ENCODE measurements at regions not wholly inside any gene's neighbourhood (a gene's known extent, or its start where the extent isn't known, plus 50 kb on each side); places are given as distances from the start of the nearest gene placed in this dataset.

DNA sequence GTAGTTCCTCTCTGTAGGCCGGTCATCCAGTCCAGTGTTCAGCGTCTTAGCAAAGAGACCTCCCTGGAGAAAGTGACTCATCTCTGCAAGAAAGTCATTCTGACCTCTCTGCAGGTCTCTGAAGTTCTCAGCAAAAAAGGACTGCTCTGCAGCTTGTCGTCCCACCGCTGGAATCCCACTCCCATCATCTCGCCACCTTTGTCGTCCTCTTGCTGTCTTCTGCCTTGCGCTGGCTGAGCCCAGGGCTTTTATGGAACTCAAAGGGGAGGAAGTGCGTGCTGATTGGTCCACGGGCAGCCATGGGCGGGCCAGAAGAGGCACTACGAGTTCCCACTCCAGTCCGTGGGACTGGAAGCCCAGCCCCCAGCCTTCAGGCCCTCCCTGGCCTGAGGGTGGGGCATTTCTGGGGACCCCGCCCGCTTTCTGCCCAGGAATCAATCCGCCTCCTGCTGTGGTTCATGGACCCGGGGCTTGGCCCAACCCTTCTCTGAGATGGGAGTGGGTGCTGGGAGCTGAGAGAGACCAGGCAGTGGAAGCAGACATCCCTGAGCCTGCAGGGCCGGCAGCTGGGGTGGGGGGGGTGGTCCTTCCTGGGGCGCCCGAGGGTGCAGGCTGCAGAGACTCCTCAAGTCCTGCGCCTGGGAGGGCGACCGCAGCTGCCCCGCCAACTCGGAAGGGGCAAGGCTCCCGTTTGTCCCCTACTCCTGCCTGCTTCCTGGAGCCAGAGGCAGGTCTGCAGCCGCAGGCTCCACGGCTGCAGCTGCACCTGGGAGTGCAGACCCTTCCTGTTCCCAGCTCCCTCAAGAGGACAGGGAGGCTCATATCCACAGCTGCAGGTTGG is 660.7 kb upstream of the RAB6C start:
- 79% methylated on average over 27 of the region's 27 CpGs for WGBS
- Histone ChIP-seq H3K4me3 (ENCODE audit: low read depth in 1 of 3, low read length in 3 of 3) (no peak overlapping the region), H3K36me3 (ENCODE audit: control insufficient read depth in 4 of 4, insufficient read depth in 3 of 4, low read depth in 1 of 4, low read length in 3 of 4) (no peaks in the 10 kb centered on the region), H3K27me3 (ENCODE audit: control insufficient read depth in 4 of 4, insufficient read depth in 4 of 4, low read length in 3 of 4) (no peaks in the 10 kb centered on the region), H3K9me3 (ENCODE audit: control insufficient read depth in 4 of 4, low read length in 3 of 4) (peaks cover 0 to 1% (median 0%) of the 10 kb centered on the region in 4 donors), H3K4me1 (ENCODE audit: control insufficient read depth in 4 of 4, insufficient read depth in 4 of 4, low read length in 3 of 4) (no peaks in the 10 kb centered on the region), H3K9ac (ENCODE audit: low read depth in 1 of 2, low read length in 2 of 2) (no peak overlapping the region), H3K27ac (ENCODE audit: low read depth in 1 of 2, low read length in 2 of 2) (no peak overlapping the region)
- DNase-seq (ENCODE audit: low spot score), result no peak
- TF ChIP-seq, protein P1, sequence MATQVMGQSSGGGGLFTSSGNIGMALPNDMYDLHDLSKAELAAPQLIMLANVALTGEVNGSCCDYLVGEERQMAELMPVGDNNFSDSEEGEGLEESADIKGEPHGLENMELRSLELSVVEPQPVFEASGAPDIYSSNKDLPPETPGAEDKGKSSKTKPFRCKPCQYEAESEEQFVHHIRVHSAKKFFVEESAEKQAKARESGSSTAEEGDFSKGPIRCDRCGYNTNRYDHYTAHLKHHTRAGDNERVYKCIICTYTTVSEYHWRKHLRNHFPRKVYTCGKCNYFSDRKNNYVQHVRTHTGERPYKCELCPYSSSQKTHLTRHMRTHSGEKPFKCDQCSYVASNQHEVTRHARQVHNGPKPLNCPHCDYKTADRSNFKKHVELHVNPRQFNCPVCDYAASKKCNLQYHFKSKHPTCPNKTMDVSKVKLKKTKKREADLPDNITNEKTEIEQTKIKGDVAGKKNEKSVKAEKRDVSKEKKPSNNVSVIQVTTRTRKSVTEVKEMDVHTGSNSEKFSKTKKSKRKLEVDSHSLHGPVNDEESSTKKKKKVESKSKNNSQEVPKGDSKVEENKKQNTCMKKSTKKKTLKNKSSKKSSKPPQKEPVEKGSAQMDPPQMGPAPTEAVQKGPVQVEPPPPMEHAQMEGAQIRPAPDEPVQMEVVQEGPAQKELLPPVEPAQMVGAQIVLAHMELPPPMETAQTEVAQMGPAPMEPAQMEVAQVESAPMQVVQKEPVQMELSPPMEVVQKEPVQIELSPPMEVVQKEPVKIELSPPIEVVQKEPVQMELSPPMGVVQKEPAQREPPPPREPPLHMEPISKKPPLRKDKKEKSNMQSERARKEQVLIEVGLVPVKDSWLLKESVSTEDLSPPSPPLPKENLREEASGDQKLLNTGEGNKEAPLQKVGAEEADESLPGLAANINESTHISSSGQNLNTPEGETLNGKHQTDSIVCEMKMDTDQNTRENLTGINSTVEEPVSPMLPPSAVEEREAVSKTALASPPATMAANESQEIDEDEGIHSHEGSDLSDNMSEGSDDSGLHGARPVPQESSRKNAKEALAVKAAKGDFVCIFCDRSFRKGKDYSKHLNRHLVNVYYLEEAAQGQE (IDR thresholded peaks at IDR 0.05), result no peak
- no peak for TF ChIP-seq HNF4G (IDR thresholded peaks at IDR 0.05)
- no peak for TF ChIP-seq RAD21 (IDR thresholded peaks at IDR 0.05)
- TF ChIP-seq TAF1 (conservative IDR thresholded peaks at IDR 0.05), result no peak
- TF ChIP-seq GABPA (IDR thresholded peaks at IDR 0.05 in 1 of 2, conservative IDR thresholded peaks at IDR 0.05 in 1 of 2), result no peak
- no peak for TF ChIP-seq YY1 (IDR thresholded peaks at IDR 0.05)
- TF ChIP-seq, protein P2, sequence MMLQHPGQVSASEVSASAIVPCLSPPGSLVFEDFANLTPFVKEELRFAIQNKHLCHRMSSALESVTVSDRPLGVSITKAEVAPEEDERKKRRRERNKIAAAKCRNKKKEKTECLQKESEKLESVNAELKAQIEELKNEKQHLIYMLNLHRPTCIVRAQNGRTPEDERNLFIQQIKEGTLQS (IDR thresholded peaks at IDR 0.05), result no peak
- TF ChIP-seq EGR1 (IDR thresholded peaks at IDR 0.05; ENCODE audit: low read depth in 2 of 2), result no peak
- no peak for TF ChIP-seq RXRA (IDR thresholded peaks at IDR 0.05)

DNA sequence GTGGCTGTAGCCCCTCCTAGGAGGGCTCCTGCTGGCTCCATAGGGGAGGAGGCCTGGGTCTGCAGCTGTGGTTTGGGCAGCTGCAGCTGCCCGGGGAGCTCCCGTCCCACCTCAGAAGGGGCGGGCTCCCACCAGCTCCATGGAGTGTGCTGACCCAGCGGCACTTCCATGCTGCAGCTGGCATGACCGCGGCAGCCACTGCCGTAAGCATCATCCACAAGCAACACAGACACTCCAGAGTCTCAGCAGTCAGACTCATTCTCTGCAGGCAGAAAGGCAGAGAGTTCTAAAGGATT is 660.1 kb upstream of the RAB6C start:
- H3K4me1 ChIP-seq (ENCODE audit: control insufficient read depth in 4 of 4, insufficient read depth in 4 of 4, low read length in 3 of 4), result no peaks in the 10 kb centered on the region
- WGBS, result 86% methylated on average over 7 of the region's 7 CpGs
- no peak overlapping the region for H3K9ac ChIP-seq (ENCODE audit: low read depth in 1 of 2, low read length in 2 of 2)
- H3K4me3 ChIP-seq (ENCODE audit: low read depth in 1 of 3, low read length in 3 of 3), result no peak overlapping the region
- H3K27me3 ChIP-seq (ENCODE audit: control insufficient read depth in 4 of 4, insufficient read depth in 4 of 4, low read length in 3 of 4), result no peaks in the 10 kb centered on the region
- no peaks in the 10 kb centered on the region for H3K9me3 ChIP-seq (ENCODE audit: control insufficient read depth in 4 of 4, low read length in 3 of 4)
- H3K36me3 ChIP-seq (ENCODE audit: control insufficient read depth in 4 of 4, insufficient read depth in 3 of 4, low read depth in 1 of 4, low read length in 3 of 4), result no peaks in the 10 kb centered on the region
- no peak overlapping the region for H3K27ac ChIP-seq (ENCODE audit: low read depth in 1 of 2, low read length in 2 of 2)
- TF ChIP-seq FOXA1 (IDR thresholded peaks at IDR 0.05) (no peak), HNF4G (IDR thresholded peaks at IDR 0.05) (no peak), GABPA (IDR thresholded peaks at IDR 0.05 in 1 of 2, conservative IDR thresholded peaks at IDR 0.05 in 1 of 2) (no peak), NR2F2 (IDR thresholded peaks at IDR 0.05) (no peak), RAD21 (IDR thresholded peaks at IDR 0.05) (no peak), EGR1 (IDR thresholded peaks at IDR 0.05; ENCODE audit: low read depth in 2 of 2) (no peak), HNF4A (conservative IDR thresholded peaks at IDR 0.05) (no peak), FOXA2 (IDR thresholded peaks at IDR 0.05) (no peak), RXRA (IDR thresholded peaks at IDR 0.05) (no peak), SP1 (IDR thresholded peaks at IDR 0.05) (no peak)
- TF ChIP-seq, protein P3, sequence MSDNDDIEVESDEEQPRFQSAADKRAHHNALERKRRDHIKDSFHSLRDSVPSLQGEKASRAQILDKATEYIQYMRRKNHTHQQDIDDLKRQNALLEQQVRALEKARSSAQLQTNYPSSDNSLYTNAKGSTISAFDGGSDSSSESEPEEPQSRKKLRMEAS (IDR thresholded peaks at IDR 0.05), result no peak
- TF ChIP-seq, protein P4, sequence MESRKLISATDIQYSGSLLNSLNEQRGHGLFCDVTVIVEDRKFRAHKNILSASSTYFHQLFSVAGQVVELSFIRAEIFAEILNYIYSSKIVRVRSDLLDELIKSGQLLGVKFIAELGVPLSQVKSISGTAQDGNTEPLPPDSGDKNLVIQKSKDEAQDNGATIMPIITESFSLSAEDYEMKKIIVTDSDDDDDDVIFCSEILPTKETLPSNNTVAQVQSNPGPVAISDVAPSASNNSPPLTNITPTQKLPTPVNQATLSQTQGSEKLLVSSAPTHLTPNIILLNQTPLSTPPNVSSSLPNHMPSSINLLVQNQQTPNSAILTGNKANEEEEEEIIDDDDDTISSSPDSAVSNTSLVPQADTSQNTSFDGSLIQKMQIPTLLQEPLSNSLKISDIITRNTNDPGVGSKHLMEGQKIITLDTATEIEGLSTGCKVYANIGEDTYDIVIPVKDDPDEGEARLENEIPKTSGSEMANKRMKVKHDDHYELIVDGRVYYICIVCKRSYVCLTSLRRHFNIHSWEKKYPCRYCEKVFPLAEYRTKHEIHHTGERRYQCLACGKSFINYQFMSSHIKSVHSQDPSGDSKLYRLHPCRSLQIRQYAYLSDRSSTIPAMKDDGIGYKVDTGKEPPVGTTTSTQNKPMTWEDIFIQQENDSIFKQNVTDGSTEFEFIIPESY (IDR thresholded peaks at IDR 0.05), result no peak
- no peak for DNase-seq (ENCODE audit: low spot score)

Measured in liver (tissue), 7 donors.